ENCODE measurements at regions not wholly inside any gene's neighbourhood (a gene's known extent, or its start where the extent isn't known, plus 50 kb on each side); places are given as distances from the start of the nearest gene placed in this dataset.

GRCh38 chr4:112818594-112818965 lies 181.6 kb downstream of the LARP7 start:
- DNase-seq (no peak), ATAC-seq (ENCODE audit: low read depth) (no peak)
- H3K4me1 ChIP-seq (ENCODE audit: control insufficient read depth in 2 of 2, insufficient read depth in 2 of 2, low read length in 2 of 2) = peaks cover 4 to 5% of the 10 kb centered on the region in 2 donors
- intact Hi-C loops (cut with micrococcal nuclease) = no loop called here
- H3K9me3 ChIP-seq (ENCODE audit: control extremely low read depth in 1 of 3, control insufficient read depth in 2 of 3, insufficient read depth in 1 of 3, low read length in 2 of 3) = no peaks in the 10 kb centered on the region
- H3K36me3 ChIP-seq (replicated peaks in 1 of 2; ENCODE audit: control extremely low read depth in 1 of 2, control insufficient read depth in 1 of 2, extremely low read depth in 1 of 2, insufficient read depth in 2 of 2, low read length in 1 of 2) = no peaks in the 10 kb centered on the region
- peak overlapping the region; percentile 76 for H2AFZ ChIP-seq (ENCODE audit: insufficient read depth, low read depth, low read length, poor library complexity, severe bottlenecking)
- Mint-ChIP-seq H3K27ac (peak overlapping the region; percentile 15), H3K9me3 (ENCODE audit: insufficient read depth) (no peaks in the 10 kb centered on the region), H3K4me1 (peaks cover 16% of the 10 kb centered on the region), H3K4me3 (peak overlapping the region; percentile 80), H3K27me3 (no peaks in the 10 kb centered on the region)
- POLR2A ChIA-PET = no interaction called here
- H4K20me1 ChIP-seq (ENCODE audit: control insufficient read depth, insufficient read depth, low read length, poor library complexity, severe bottlenecking) = no peaks in the 10 kb centered on the region
- no peak overlapping the region for H3K27ac ChIP-seq (ENCODE audit: low read length in 2 of 2)
- TF ChIP-seq EZH2 (IDR thresholded peaks at IDR 0.05; ENCODE audit: borderline replicate concordance, insufficient read depth, low read depth, low read length, poor library complexity, severe bottlenecking) = no peak
- TF ChIP-seq, protein P1, sequence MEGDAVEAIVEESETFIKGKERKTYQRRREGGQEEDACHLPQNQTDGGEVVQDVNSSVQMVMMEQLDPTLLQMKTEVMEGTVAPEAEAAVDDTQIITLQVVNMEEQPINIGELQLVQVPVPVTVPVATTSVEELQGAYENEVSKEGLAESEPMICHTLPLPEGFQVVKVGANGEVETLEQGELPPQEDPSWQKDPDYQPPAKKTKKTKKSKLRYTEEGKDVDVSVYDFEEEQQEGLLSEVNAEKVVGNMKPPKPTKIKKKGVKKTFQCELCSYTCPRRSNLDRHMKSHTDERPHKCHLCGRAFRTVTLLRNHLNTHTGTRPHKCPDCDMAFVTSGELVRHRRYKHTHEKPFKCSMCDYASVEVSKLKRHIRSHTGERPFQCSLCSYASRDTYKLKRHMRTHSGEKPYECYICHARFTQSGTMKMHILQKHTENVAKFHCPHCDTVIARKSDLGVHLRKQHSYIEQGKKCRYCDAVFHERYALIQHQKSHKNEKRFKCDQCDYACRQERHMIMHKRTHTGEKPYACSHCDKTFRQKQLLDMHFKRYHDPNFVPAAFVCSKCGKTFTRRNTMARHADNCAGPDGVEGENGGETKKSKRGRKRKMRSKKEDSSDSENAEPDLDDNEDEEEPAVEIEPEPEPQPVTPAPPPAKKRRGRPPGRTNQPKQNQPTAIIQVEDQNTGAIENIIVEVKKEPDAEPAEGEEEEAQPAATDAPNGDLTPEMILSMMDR (IDR thresholded peaks at IDR 0.05) = no peak
- peak overlapping the region in 4 of 5 experiments; percentile 34 to 58 (median 42) for H3K4me3 ChIP-seq (ENCODE audit: control extremely low read depth in 1 of 5, extremely low read depth in 1 of 5, insufficient read depth in 1 of 5, low read depth in 2 of 5, low read length in 4 of 5)
- H3K9ac ChIP-seq (ENCODE audit: low read length) = peak overlapping the region; percentile 56
- no peaks in the 10 kb centered on the region for H3K79me2 ChIP-seq (ENCODE audit: control insufficient read depth, insufficient read depth, low read length)
- H3K27me3 ChIP-seq (replicated peaks in 1 of 4; ENCODE audit: control extremely low read depth in 1 of 4, control insufficient read depth in 3 of 4, insufficient read depth in 4 of 4, low read length in 3 of 4) = peaks cover 0 to 4% (median 0%) of the 10 kb centered on the region in 4 experiments
- WGBS (ENCODE audit: insufficient coverage) = 41% methylated on average over 2 of the region's 3 CpGs
- peak overlapping the region; percentile 71 for H3K4me2 ChIP-seq (replicated peaks; ENCODE audit: low read depth, low read length, poor library complexity, severe bottlenecking)
- CTCF ChIA-PET = no interaction called here

GRCh38 chr4:112819729-112820128 lies 182.8 kb downstream of the LARP7 start:
- H3K79me2 ChIP-seq (ENCODE audit: control insufficient read depth, insufficient read depth, low read length) = no peaks in the 10 kb centered on the region
- peaks cover 0 to 4% (median 0%) of the 10 kb centered on the region in 4 experiments for H3K27me3 ChIP-seq (replicated peaks in 1 of 4; ENCODE audit: control extremely low read depth in 1 of 4, control insufficient read depth in 3 of 4, insufficient read depth in 4 of 4, low read length in 3 of 4)
- H3K27ac ChIP-seq (ENCODE audit: low read length in 2 of 2) = no peak overlapping the region
- CTCF ChIA-PET = no interaction called here
- no CpG with 5 or more reads among the region's 5 CpGs for WGBS (ENCODE audit: insufficient coverage)
- no peak overlapping the region for H3K4me2 ChIP-seq (replicated peaks; ENCODE audit: low read depth, low read length, poor library complexity, severe bottlenecking)
- H2AFZ ChIP-seq (ENCODE audit: insufficient read depth, low read depth, low read length, poor library complexity, severe bottlenecking) = no peak overlapping the region
- no peaks in the 10 kb centered on the region for H3K9me3 Mint-ChIP-seq (ENCODE audit: insufficient read depth)
- no peak overlapping the region for H3K9ac ChIP-seq (ENCODE audit: low read length)
- no peak overlapping the region for H3K4me3 ChIP-seq (ENCODE audit: control extremely low read depth in 1 of 5, extremely low read depth in 1 of 5, insufficient read depth in 1 of 5, low read depth in 2 of 5, low read length in 4 of 5)
- H3K27me3 Mint-ChIP-seq = no peaks in the 10 kb centered on the region
- DNase-seq (no peak), ATAC-seq (ENCODE audit: low read depth) (no peak)
- H3K4me1 Mint-ChIP-seq = peaks cover 16% of the 10 kb centered on the region
- no peaks in the 10 kb centered on the region for H4K20me1 ChIP-seq (ENCODE audit: control insufficient read depth, insufficient read depth, low read length, poor library complexity, severe bottlenecking)
- intact Hi-C loops (cut with micrococcal nuclease) = no loop called here
- no peak overlapping the region for H3K4me3 Mint-ChIP-seq
- H3K36me3 ChIP-seq (replicated peaks in 1 of 2; ENCODE audit: control extremely low read depth in 1 of 2, control insufficient read depth in 1 of 2, extremely low read depth in 1 of 2, insufficient read depth in 2 of 2, low read length in 1 of 2) = no peaks in the 10 kb centered on the region
- TF ChIP-seq, protein P1 (IDR thresholded peaks at IDR 0.05) = no peak
- TF ChIP-seq EZH2 (IDR thresholded peaks at IDR 0.05; ENCODE audit: borderline replicate concordance, insufficient read depth, low read depth, low read length, poor library complexity, severe bottlenecking) = no peak
- H3K9me3 ChIP-seq (ENCODE audit: control extremely low read depth in 1 of 3, control insufficient read depth in 2 of 3, insufficient read depth in 1 of 3, low read length in 2 of 3) = no peaks in the 10 kb centered on the region
- H3K27ac Mint-ChIP-seq = no peak overlapping the region
- H3K4me1 ChIP-seq (ENCODE audit: control insufficient read depth in 2 of 2, insufficient read depth in 2 of 2, low read length in 2 of 2) = peaks cover 4 to 5% of the 10 kb centered on the region in 2 donors
- POLR2A ChIA-PET = no interaction called here

Measured in B cell (primary cell).